Ramos (cell line): ENCODE measurements at regions not wholly inside any gene's neighbourhood (a gene's known extent, or its start where the extent isn't known, plus 50 kb on each side); places are given as distances from the start of the nearest gene placed in this dataset.
"Not testable (repeated sequence)": the region's sequence is repeated elsewhere in the genome, so short reads cannot be mapped to it uniquely, and the experiment has no call there.

Experiments
- in situ Hi-C: fragments of 300-500 bp; cut with MboI; formaldehyde crosslinking; loops from one replicate; pipeline ENCODE4 v1.14.3; 2022; ENCODE audit warnings: low sequenced_read_pairs; ENCODE audit not compliant: unreplicated experiment

GRCh38 chr9:88596376-88596775 is 61.4 kb downstream of the NXNL2 start:
- in situ Hi-C loops, result loop anchor here (5.0 kb wide), 1 partner anchor 406 kb away; no protein-coding TSS in a partner anchor

DNA sequence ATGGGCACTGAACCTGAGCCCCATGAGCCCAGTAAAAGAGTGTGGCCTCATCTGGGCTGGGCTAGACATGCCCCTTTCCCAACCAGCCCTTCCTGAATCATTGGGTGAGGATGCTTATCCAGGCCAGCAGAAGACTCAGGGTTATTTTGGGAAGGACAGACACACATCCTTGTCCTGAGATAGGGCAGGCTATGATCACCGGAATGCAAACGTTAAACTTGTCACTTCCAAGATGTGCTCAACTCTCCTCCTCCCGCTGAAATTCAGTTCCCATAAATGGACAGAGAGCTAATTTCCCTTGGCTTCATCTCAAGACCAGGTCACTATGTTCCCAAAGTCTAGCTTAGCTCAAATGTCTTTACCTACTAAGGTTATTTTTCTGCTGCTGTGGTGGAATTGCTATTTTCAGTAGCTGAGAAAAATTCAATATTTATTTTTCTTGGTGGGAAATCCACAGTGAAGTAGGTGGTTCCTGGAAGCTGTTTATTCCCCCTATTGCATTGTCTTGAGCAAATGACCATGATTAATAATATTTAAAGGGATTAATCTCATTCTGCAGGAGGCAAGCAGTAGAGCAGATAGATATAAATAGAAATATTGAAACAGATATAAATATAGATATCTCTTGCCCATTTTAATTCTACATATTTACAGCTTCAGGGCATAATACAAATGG is 70.0 kb downstream of the NXNL2 start:
- in situ Hi-C loops, result no loop called here

DNA sequence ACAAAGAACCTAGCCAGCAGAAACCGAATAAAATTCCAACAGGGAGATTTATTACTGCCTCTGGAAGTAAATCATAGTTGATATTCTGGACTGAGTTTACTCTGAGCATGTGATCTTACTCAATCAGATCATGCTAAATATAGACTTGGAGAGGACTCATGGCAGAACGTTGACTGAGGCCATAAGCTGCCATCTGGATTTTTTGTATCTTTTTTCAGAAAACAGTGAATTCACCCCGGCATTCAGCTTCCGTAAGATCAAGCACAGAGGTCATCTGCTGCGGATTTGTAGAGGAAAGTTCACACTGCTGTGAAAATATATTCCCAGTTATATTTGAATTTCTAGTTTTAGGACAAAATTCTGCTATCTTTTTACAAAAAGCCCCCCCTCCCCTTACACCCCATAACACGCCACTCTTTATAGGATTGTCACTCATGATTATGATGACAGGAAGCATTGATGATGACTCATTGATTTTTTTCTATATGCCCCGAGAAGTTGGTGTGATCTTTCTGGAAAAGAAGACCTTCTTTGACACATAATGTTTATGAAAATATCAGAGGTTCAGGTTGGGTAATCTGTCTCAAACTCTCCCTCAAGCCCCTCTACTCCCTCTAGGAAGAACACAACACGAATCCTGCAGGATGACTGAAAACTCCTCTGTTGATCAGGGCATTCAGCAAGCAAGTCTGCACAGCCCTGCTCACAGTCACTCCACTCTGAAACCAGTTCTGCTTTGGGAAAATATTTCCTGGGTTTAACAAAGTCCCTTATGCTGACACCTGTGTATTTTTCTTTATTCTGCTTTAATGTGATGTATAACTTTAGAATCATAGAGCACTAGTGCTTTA is 70.8 kb downstream of the NXNL2 start:
- in situ Hi-C loops, result no loop called here

GRCh38 chr9:88614359-88614758 is 79.4 kb downstream of the NXNL2 start:
- in situ Hi-C loops, result no loop called here

GRCh38 chr9:88623698-88624097 is 88.7 kb downstream of the NXNL2 start:
- in situ Hi-C loops, result no loop called here

DNA sequence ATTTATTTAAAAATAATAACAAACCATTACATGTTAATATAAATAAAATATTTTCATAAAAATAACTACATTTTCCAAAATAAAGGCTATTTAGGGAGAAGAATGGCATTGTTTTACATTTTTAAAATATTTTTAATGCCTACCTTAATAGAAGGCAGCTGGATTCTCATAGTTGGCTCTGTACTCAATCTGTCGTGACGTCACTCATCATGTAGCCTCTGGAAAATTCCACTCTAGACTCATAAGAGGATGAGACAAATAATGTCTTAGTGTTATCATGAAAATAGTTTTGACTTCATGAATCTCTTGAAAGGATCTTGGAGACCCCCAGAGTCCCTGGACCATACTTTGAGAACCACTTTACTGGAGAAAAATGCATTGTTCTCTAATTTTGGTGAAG is 93.1 kb downstream of the NXNL2 start:
- in situ Hi-C loops, result no loop called here

DNA sequence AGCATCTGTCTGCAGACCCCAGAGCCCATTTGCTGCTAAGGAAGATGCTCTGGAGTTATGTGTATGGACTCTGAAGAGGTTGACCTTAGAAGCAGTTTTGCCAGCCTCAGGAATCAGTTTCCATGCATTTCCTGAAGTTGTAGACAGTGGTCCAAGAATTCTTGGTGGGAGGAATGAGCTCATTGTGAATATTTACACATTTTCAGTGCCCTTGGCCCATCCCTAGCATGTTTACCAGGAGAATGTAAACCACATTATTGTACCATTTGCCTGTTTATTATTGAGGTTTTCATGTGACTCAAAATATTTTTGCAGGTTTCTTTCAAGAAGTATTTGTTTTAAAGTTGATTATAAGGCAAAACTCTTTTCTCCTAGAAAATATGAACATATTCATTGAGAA is 93.8 kb downstream of the NXNL2 start:
- in situ Hi-C loops, result no loop called here

DNA sequence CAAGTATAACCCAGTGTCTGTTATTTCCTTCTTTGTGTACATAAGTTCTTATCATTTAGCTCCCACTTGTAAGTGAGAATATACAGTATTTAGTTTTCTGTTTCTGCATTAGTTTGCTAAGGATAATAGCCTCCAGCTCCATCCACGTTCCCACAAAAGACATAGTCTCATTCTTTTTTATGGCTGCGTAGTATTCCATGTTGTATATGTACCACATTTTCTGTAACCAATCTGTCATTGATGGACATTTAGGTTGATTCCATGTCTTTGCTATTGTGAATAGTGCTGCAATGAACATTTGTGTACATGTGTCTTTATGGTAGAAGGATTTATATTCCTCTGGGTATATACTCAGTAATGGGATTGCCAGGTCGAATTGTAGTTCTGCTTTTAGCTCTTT is 95.6 kb downstream of the NXNL2 start:
- in situ Hi-C loops, result not testable (repeated sequence)

GRCh38 chr9:88635151-88635550 is 100.2 kb downstream of the NXNL2 start:
- in situ Hi-C loops, result no loop called here

- in situ Hi-C loops, result no loop called here
These were observed 106.7 kb downstream of the NXNL2 start for GRCh38 chr9:88641456-88642240.

DNA sequence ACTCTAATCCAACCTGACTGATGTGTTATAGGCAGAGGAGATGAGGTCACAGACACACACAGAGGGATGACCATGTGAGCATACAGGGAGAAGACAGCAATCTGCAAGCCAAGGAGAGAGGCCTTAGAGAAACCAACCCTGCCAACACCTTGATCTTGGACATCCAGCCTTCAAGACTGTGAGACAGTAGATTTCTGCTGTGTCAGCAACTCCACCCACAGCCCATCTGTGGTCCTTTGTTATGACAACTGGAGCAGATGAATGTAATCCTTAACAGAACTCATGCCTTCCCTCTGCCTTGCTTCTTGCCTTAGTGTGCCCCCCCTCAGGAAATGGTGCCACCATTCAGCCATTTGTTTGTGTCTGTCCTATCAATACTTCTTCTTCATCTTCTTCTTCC is 107.4 kb downstream of the NXNL2 start:
- in situ Hi-C loops, result no loop called here

GRCh38 chr9:88643931-88644330 is 109.0 kb downstream of the NXNL2 start:
- in situ Hi-C loops, result no loop called here

DNA sequence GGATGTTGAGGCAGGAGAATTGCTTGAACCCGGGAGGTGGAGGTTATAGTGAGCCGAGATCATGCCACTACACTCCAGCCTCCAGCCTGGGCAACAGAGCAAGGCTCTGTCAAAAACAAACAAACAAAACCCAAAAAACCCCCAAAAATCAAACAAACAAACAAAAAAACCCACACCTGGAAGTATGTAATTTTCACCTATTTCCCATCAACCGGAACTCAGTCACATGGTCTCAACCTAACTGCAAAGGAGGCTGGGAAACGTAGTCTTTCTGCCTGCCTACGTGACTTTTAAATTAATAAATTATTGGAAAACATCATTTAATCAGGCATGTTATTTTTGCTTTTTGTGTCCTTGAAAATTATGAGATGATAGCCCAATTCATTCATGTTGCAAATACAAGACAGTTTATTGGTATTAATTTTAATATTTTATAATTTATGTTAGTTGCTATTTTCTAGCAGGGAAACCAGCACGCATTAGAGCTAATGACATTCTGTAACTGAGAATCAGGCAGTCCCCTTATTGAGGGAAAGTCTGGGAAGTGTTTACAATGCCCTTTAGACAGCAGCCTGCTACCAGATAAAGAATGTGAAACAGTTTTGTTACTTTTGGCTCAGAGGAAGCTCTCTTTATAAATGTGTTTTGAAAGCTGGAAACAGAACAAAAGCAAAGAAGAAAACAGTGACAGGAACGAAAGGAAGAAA is 110.3 kb downstream of the NXNL2 start:
- in situ Hi-C loops, result no loop called here

GRCh38 chr9:88645879-88646199 is 110.9 kb downstream of the NXNL2 start:
- in situ Hi-C loops, result no loop called here

- in situ Hi-C loops, result no loop called here
These were observed 111.7 kb downstream of the NXNL2 start for GRCh38 chr9:88646539-88647300.

DNA sequence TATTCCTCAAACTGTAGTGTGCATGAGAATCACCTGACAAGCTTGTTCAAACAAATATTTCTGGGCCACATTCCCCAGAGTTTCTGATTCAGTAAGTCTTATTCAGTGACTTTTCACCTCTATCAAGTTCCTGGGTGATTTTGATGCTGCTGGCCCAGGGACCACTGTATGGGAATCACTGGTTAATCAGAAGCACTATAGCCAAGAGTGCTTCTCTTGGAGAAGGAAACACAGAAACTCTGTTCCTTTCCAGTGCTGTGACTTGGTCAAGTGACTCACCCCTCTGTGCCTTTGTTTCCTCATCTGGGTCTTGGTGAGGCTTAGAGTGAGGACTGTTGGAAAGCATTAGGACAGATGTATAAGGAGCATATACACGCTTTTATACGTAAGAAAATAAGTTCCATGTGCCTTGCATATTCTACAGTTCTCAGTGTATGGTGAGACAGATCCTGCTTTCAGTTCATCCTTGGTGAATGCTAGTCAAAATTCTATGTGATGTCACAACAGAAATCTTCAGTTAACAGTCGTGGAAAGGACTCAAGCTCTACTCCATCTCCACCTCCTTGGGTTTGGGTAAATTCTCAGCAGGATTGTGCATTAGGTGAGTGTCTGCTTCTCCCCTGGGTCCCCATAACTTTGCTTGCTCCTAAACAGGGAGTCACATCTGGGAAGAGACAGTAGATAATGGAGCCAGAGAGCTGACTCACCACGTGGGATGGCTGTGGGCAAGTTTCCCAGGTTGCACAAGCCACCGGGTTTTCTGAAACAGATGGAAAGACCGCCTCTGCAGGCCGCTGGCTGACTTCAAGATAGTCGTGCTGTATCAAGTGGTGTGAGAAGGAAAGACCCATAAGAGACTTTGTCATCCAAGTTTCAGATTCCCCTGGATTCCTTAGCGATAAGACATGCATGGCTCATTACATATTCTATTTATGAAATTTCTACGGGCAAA is 117.0 kb downstream of the NXNL2 start:
- in situ Hi-C loops, result no loop called here

- in situ Hi-C loops, result no loop called here
These were observed 117.9 kb downstream of the NXNL2 start for GRCh38 chr9:88652876-88653275.

DNA sequence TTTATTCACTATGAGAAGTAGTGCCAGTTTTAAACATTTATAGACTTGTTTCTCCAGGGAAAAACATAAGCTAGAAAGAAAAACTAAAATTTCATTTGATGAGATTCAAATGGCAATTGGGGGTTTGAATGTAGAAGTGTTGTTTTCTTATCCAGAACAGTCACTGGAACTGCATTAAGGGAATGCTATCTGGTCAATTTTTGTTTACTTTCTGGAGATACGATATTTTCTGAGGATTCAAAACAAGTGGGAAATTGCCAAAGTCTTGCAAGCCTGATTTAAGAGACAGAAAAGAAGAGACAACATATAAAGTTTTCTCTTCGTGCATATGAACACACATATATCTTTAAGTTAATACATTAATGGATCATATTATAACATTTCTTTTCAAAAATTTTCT is 118.4 kb downstream of the NXNL2 start:
- in situ Hi-C loops, result no loop called here

DNA sequence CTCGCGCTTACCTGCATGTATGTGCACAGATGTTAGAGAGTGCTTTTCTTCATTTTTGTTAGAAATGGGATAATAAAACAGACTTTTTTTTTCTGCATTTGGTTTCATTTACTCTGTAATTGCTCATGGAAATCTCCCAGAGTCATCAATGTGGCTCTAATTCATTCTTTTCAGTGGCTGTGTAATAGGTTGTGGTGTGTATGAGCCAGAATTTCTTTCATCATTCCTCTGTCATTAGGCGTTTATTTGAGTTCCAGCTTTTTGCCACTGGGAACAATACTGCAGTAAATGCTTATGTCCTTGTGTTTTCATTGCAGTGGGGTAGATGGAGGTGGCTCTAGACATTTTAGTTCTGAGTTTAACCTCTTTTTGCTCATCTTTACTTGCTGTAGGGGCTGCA is 118.9 kb downstream of the NXNL2 start:
- in situ Hi-C loops, result no loop called here
